WTC11 (cell line): ENCODE measurements at regions not wholly inside any gene's neighbourhood (a gene's known extent, or its start where the extent isn't known, plus 50 kb on each side); places are given as distances from the start of the nearest gene placed in this dataset.

Source experiments
- ATAC-seq: fragments of 200-7000 bp; cut with Tn5 transposase; 2 replicates; pipeline ENCODE4 v1.10.0; 2021; ENCODE audit warnings: mild to moderate bottlenecking, moderate library complexity
- CTCF ChIA-PET: fragments of 300-600 bp; sonication (Branson Sonifier 250); formaldehyde crosslinking; loops from one replicate; lab custom pipeline; 2021; ENCODE audit warnings: antibody characterized with exemption; lab: Charles Lee
- POLR2A ChIA-PET: fragments of 350-600 bp; sonication (Branson Sonifier 250); formaldehyde crosslinking; loops from one replicate; lab custom pipeline; 2021; ENCODE audit warnings: antibody characterized with exemption; lab: Charles Lee
- DNase-seq: peaks from one replicate; pipeline ENCODE4 v3.0.0; 2021; ENCODE audit warnings: low spot score
- H3K27ac Mint-ChIP-seq: 2 replicates; pipeline ENCODE4 v1.8.0; 2021; ENCODE audit warnings: mixed read lengths
- H3K27me3 Mint-ChIP-seq: 2 replicates; pipeline ENCODE4 v1.8.0; 2021; ENCODE audit warnings: low read depth, mild to moderate bottlenecking, moderate library complexity, mixed read lengths
- H3K36me3 Mint-ChIP-seq: 2 replicates; pipeline ENCODE4 v1.8.0; 2021; ENCODE audit warnings: mixed read lengths
- H3K4me1 Mint-ChIP-seq: 2 replicates; pipeline ENCODE4 v1.8.0; 2022; ENCODE audit warnings: mixed read lengths
- H3K4me3 Mint-ChIP-seq: 2 replicates; pipeline ENCODE4 v1.8.0; 2021; ENCODE audit warnings: mild to moderate bottlenecking, moderate library complexity, mixed read lengths
- H3K9me3 Mint-ChIP-seq: 2 replicates; pipeline ENCODE4 v1.8.0; 2021; ENCODE audit warnings: mixed read lengths
- AR ChIP-seq: fragments of 250-450 bp; sonication (Bioruptor Pico); IDR thresholded peaks from 2 replicates; pipeline ENCODE4 v1.9.0; 2021; ENCODE audit warnings: mild to moderate bottlenecking
- CBFB ChIP-seq: sonication (generic); formaldehyde crosslinking; IDR thresholded peaks from 2 replicates; pipeline ENCODE4 v1.8.1; 2022; ENCODE audit warnings: mild to moderate bottlenecking, low read depth, missing genetic modification reagents
- E2F1 ChIP-seq: sonication (generic); formaldehyde crosslinking; IDR thresholded peaks from 2 replicates; pipeline ENCODE4 v1.8.0; 2022; ENCODE audit warnings: mild to moderate bottlenecking, missing genetic modification reagents
- MAX ChIP-seq: sonication (generic); formaldehyde crosslinking; IDR thresholded peaks from 2 replicates; pipeline ENCODE4 v1.8.0; 2022; ENCODE audit warnings: mild to moderate bottlenecking, missing genetic modification reagents
- MLX ChIP-seq: sonication (generic); formaldehyde crosslinking; IDR thresholded peaks from 2 replicates; pipeline ENCODE4 v1.8.1; 2023; ENCODE audit warnings: mild to moderate bottlenecking, missing genetic modification reagents, moderate library complexity
- MXD4 ChIP-seq: fragments of 250-450 bp; sonication (Bioruptor Pico); IDR thresholded peaks from 2 replicates; pipeline ENCODE4 v1.8.0; 2021; ENCODE audit warnings: mild to moderate bottlenecking, moderate library complexity, borderline replicate concordance
- MYBL2 ChIP-seq: sonication (generic); formaldehyde crosslinking; IDR thresholded peaks from 2 replicates; pipeline ENCODE4 v1.8.1; 2023; ENCODE audit warnings: mild to moderate bottlenecking, moderate library complexity, missing genetic modification reagents
- NFATC4 ChIP-seq: fragments of 250-450 bp; sonication (Bioruptor Pico); IDR thresholded peaks from 2 replicates; pipeline ENCODE4 v1.9.0; 2021; ENCODE audit warnings: mild to moderate bottlenecking
- NFYB ChIP-seq: sonication (generic); formaldehyde crosslinking; conservative IDR thresholded peaks from 2 replicates; pipeline ENCODE4 v1.8.0; 2022; ENCODE audit warnings: low read depth, missing genetic modification reagents
- NR3C1 ChIP-seq: sonication (generic); formaldehyde crosslinking; conservative IDR thresholded peaks from 2 replicates; pipeline ENCODE4 v1.8.1; 2023; ENCODE audit warnings: low read depth, mild to moderate bottlenecking, missing genetic modification reagents
- OVOL2 ChIP-seq: fragments of 250-450 bp; sonication (Bioruptor Pico); IDR thresholded peaks from 2 replicates; pipeline ENCODE4 v1.9.0; 2021; ENCODE audit warnings: mild to moderate bottlenecking, borderline replicate concordance
- SMAD3 ChIP-seq: sonication (generic); formaldehyde crosslinking; IDR thresholded peaks from 2 replicates; pipeline ENCODE4 v1.8.0; 2022; ENCODE audit warnings: missing genetic modification reagents, mild to moderate bottlenecking, borderline replicate concordance
- SOX15 ChIP-seq: fragments of 250-450 bp; sonication (Bioruptor Pico); IDR thresholded peaks from 2 replicates; pipeline ENCODE4 v1.9.0; 2021; ENCODE audit warnings: mild to moderate bottlenecking
- SP1 ChIP-seq: sonication (generic); formaldehyde crosslinking; conservative IDR thresholded peaks from 2 replicates; pipeline ENCODE4 v1.8.1; 2022; ENCODE audit warnings: missing genetic modification reagents
- USF1 ChIP-seq: sonication (generic); formaldehyde crosslinking; IDR thresholded peaks from 2 replicates; pipeline ENCODE4 v1.8.0; 2022; ENCODE audit warnings: mild to moderate bottlenecking, missing genetic modification reagents
- TF ChIP-seq, protein P1 (sequence below): sonication (generic); formaldehyde crosslinking; conservative IDR thresholded peaks from 2 replicates; pipeline ENCODE4 v1.8.1; 2023; ENCODE audit warnings: mild to moderate bottlenecking, low read depth, missing genetic modification reagents, moderate library complexity
- TF ChIP-seq, protein P2 (sequence below): fragments of 250-450 bp; sonication (Bioruptor Pico); IDR thresholded peaks from 2 replicates; pipeline ENCODE4 v1.8.0; 2021; ENCODE audit warnings: mild to moderate bottlenecking

DNA sequence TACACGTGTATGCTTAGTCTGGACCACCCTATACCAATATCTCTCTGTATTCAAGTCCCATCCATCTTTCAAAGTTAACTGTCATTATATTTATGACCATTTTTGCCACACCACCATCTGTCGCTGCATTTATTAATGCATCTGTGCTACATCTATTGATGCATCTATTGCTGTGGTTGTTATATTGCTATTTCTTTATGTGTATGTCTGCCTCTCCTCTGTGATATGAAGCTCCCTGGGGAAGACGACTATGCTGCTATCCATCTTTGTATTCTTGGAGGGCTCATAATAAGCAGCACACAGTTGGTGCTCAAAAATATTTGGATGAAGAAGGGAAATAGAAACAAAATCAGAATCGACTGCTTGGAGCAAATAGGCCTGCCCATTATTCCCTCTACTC is 357.6 kb downstream of the RPS29 start (continued):
- TF ChIP-seq, protein P1, sequence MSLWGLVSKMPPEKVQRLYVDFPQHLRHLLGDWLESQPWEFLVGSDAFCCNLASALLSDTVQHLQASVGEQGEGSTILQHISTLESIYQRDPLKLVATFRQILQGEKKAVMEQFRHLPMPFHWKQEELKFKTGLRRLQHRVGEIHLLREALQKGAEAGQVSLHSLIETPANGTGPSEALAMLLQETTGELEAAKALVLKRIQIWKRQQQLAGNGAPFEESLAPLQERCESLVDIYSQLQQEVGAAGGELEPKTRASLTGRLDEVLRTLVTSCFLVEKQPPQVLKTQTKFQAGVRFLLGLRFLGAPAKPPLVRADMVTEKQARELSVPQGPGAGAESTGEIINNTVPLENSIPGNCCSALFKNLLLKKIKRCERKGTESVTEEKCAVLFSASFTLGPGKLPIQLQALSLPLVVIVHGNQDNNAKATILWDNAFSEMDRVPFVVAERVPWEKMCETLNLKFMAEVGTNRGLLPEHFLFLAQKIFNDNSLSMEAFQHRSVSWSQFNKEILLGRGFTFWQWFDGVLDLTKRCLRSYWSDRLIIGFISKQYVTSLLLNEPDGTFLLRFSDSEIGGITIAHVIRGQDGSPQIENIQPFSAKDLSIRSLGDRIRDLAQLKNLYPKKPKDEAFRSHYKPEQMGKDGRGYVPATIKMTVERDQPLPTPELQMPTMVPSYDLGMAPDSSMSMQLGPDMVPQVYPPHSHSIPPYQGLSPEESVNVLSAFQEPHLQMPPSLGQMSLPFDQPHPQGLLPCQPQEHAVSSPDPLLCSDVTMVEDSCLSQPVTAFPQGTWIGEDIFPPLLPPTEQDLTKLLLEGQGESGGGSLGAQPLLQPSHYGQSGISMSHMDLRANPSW (CRISPR knock-in tag): no peak
- TF ChIP-seq OVOL2 (CRISPR knock-in tag): no peak
- no peak for TF ChIP-seq MLX (CRISPR knock-in tag)
- no peak for TF ChIP-seq MAX (CRISPR knock-in tag)
- TF ChIP-seq SP1 (CRISPR knock-in tag): no peak
- TF ChIP-seq, protein P2, sequence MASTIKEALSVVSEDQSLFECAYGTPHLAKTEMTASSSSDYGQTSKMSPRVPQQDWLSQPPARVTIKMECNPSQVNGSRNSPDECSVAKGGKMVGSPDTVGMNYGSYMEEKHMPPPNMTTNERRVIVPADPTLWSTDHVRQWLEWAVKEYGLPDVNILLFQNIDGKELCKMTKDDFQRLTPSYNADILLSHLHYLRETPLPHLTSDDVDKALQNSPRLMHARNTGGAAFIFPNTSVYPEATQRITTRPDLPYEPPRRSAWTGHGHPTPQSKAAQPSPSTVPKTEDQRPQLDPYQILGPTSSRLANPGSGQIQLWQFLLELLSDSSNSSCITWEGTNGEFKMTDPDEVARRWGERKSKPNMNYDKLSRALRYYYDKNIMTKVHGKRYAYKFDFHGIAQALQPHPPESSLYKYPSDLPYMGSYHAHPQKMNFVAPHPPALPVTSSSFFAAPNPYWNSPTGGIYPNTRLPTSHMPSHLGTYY (CRISPR knock-in tag): no peak

DNA sequence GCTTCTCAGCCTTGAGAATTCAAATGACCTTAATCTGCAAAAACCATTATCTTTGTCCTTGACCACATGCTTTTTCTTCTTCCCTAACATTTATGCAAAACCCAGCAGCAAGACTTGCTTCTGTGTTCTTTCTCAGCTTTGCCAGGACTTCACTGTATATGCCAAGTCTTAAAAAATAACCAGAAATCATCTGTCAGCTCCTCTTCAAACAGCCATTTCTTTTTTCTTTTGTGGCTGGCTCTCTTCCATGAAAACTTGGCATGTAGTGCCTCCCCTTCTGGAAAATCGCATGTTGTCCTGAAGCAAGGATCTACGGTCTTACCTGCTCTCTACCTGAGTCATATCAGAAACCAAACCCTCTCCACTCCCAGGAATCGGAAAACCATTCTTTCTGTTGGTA is 364.9 kb downstream of the RPS29 start:
- Mint-ChIP-seq H3K36me3 (no peaks in the 10 kb centered on the region), H3K4me1 (no peaks in the 10 kb centered on the region), H3K4me3 (no peak overlapping the region), H3K27ac (no peak overlapping the region), H3K27me3 (no peaks in the 10 kb centered on the region; the same call in 1 of the 2 replicates), H3K9me3 (peaks cover 31% of the 10 kb centered on the region)
- CTCF ChIA-PET: no interaction called here
- TF ChIP-seq MYBL2 (CRISPR knock-in tag): no peak
- TF ChIP-seq SMAD3 (CRISPR knock-in tag): no peak
- no peak for TF ChIP-seq USF1 (CRISPR knock-in tag)
- TF ChIP-seq E2F1 (CRISPR knock-in tag): no peak
- TF ChIP-seq MXD4: no peak
- TF ChIP-seq NFATC4 (CRISPR knock-in tag): no peak
- TF ChIP-seq NR3C1 (CRISPR knock-in tag): no peak
- no peak for TF ChIP-seq SOX15 (CRISPR knock-in tag)
- no peak for TF ChIP-seq CBFB
- TF ChIP-seq AR (CRISPR knock-in tag): no peak
- no peak for TF ChIP-seq NFYB
- ATAC-seq (no peak), DNase-seq (no peak)
- POLR2A ChIA-PET: no interaction called here
